Loucy (cell line): ENCODE measurements at regions not wholly inside any gene's neighbourhood (a gene's known extent, or its start where the extent isn't known, plus 50 kb on each side); places are given as distances from the start of the nearest gene placed in this dataset.

ENCODE experiments used
- H2AFZ ChIP-seq: fragments of 200-600 bp; sonication (generic); 2 replicates; pipeline ENCODE4 v1.6.0; 2016; ENCODE audit warnings: antibody characterized with exemption, mild to moderate bottlenecking, low read length, moderate library complexity
- H3F3A ChIP-seq: fragments of 200-600 bp; 2 replicates; pipeline ENCODE4 v1.6.0; 2016; ENCODE audit warnings: antibody characterized with exemption, low read depth, mild to moderate bottlenecking
- H3K27me3 ChIP-seq: fragments of 200-600 bp; sonication (generic); 2 replicates; pipeline ENCODE4 v1.6.1; 2014; ENCODE audit warnings: low read length, mild to moderate bottlenecking; ENCODE audit not compliant: insufficient read depth, poor library complexity, severe bottlenecking
- H3K36me3 ChIP-seq: fragments of 200-600 bp; sonication (generic); 2 replicates; pipeline ENCODE4 v1.6.1; 2016; ENCODE audit warnings: low read length; ENCODE audit not compliant: insufficient read depth
- H3K4me1 ChIP-seq: fragments of 200-600 bp; sonication (generic); 2 replicates; pipeline ENCODE4 v1.5.1; 2014; ENCODE audit warnings: low read length, mild to moderate bottlenecking; ENCODE audit not compliant: insufficient read depth, poor library complexity, severe bottlenecking
- H3K4me2 ChIP-seq: fragments of 200-600 bp; sonication (generic); 2 replicates; pipeline ENCODE4 v1.6.0; 2014; ENCODE audit warnings: antibody characterized with exemption, low read length, low read depth, mild to moderate bottlenecking; ENCODE audit not compliant: poor library complexity, severe bottlenecking
- H3K4me3 ChIP-seq: fragments of 200-600 bp; sonication (generic); 2 replicates; pipeline ENCODE4 v1.5.1; 2014; ENCODE audit warnings: low read length, mild to moderate bottlenecking, mixed read lengths; ENCODE audit not compliant: poor library complexity, severe bottlenecking
- H3K79me2 ChIP-seq: fragments of 200-600 bp; sonication (generic); 2 replicates; pipeline ENCODE4 v1.6.1; 2014; ENCODE audit warnings: low read length; ENCODE audit not compliant: insufficient read depth
- H3K9ac ChIP-seq: fragments of 200-600 bp; sonication (generic); 2 replicates; pipeline ENCODE4 v1.6.0; 2014; ENCODE audit warnings: mild to moderate bottlenecking, low read depth, low read length, moderate library complexity; ENCODE audit not compliant: poor library complexity, severe bottlenecking
- H3K9me2 ChIP-seq: fragments of 200-600 bp; sonication (generic); replicated peaks from 2 replicates; pipeline ENCODE4 v1.6.1; 2016; ENCODE audit warnings: low read depth, low read length, mixed read lengths
- H3K9me3 ChIP-seq: fragments of 200-600 bp; sonication (generic); 2 replicates; pipeline ENCODE4 v1.6.1; 2014; ENCODE audit warnings: mild to moderate bottlenecking, antibody characterized with exemption, low read length, low read depth; ENCODE audit not compliant: insufficient read depth
- H4K20me1 ChIP-seq: fragments of 200-600 bp; sonication (generic); 2 replicates; pipeline ENCODE4 v1.6.0; 2014; ENCODE audit warnings: antibody characterized with exemption, low read length, mild to moderate bottlenecking; ENCODE audit not compliant: insufficient read depth, poor library complexity, severe bottlenecking
- EZH2phosphoT487 ChIP-seq: fragments of 200-600 bp; IDR thresholded peaks from 2 replicates; pipeline ENCODE4 v1.6.1; 2018; ENCODE audit warnings: antibody characterized with exemption, mild to moderate bottlenecking, moderate library complexity, borderline replicate concordance
- TF ChIP-seq, protein P1 (sequence below): fragments of 200-600 bp; sonication (generic); conservative IDR thresholded peaks from 2 replicates; pipeline ENCODE4 v1.5.1; 2014; ENCODE audit warnings: mild to moderate bottlenecking, antibody characterized with exemption, low read length

- H3K4me3 ChIP-seq: no peak overlapping the region
- no peaks in the 10 kb centered on the region for H3K9me2 ChIP-seq
- no peak overlapping the region for H3K9ac ChIP-seq
- H3K9me3 ChIP-seq: no peaks in the 10 kb centered on the region
- H3K27me3 ChIP-seq: no peaks in the 10 kb centered on the region
- H2AFZ ChIP-seq: no peak overlapping the region
- H3K4me2 ChIP-seq: no peak overlapping the region
- TF ChIP-seq, protein P1, sequence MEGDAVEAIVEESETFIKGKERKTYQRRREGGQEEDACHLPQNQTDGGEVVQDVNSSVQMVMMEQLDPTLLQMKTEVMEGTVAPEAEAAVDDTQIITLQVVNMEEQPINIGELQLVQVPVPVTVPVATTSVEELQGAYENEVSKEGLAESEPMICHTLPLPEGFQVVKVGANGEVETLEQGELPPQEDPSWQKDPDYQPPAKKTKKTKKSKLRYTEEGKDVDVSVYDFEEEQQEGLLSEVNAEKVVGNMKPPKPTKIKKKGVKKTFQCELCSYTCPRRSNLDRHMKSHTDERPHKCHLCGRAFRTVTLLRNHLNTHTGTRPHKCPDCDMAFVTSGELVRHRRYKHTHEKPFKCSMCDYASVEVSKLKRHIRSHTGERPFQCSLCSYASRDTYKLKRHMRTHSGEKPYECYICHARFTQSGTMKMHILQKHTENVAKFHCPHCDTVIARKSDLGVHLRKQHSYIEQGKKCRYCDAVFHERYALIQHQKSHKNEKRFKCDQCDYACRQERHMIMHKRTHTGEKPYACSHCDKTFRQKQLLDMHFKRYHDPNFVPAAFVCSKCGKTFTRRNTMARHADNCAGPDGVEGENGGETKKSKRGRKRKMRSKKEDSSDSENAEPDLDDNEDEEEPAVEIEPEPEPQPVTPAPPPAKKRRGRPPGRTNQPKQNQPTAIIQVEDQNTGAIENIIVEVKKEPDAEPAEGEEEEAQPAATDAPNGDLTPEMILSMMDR: no peak
- TF ChIP-seq EZH2phosphoT487: no peak
- no peaks in the 10 kb centered on the region for H3K36me3 ChIP-seq
- H3K79me2 ChIP-seq: no peaks in the 10 kb centered on the region
- no peaks in the 10 kb centered on the region for H3F3A ChIP-seq
- no peaks in the 10 kb centered on the region for H3K4me1 ChIP-seq
- no peaks in the 10 kb centered on the region for H4K20me1 ChIP-seq
Measured at GRCh38 chr13:73687087-73687486, 447.1 kb downstream of the KLF12 start.

DNA sequence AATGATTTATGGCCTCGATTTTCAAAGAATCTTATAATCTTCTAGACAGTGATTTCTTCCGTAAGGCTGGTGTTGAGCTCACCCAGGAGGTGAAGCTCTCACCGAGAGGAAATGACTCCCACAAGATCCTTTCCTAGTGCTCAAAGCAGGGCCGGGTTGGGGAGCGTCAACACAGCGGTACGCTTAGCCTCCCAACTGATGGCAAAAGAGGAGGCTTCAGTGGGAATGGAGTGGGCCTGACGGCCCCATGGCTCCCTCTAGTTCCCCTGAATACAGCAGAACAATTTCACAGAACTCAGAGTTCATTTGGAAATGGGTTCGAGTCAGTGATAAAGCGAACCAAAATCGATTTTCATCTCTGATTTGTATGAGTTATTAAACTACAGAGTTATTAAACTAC is 449.5 kb downstream of the KLF12 start:
- Histone ChIP-seq H3K4me3 (no peak overlapping the region), H3K27me3 (no peaks in the 10 kb centered on the region), H3K79me2 (no peaks in the 10 kb centered on the region), H3K9me2 (no peaks in the 10 kb centered on the region), H3F3A (no peaks in the 10 kb centered on the region), H3K4me1 (no peaks in the 10 kb centered on the region), H4K20me1 (no peaks in the 10 kb centered on the region), H3K4me2 (no peak overlapping the region), H3K36me3 (no peaks in the 10 kb centered on the region), H3K9me3 (no peaks in the 10 kb centered on the region), H2AFZ (no peak overlapping the region), H3K9ac (no peak overlapping the region)
- TF ChIP-seq, protein P1: no peak
- TF ChIP-seq EZH2phosphoT487: no peak

GRCh38 chr13:73684286-73684685 is 449.9 kb downstream of the KLF12 start:
- no peak overlapping the region for H3K4me2 ChIP-seq
- H3K4me1 ChIP-seq: no peaks in the 10 kb centered on the region
- H3K79me2 ChIP-seq: no peaks in the 10 kb centered on the region
- no peaks in the 10 kb centered on the region for H3K9me2 ChIP-seq
- H3K27me3 ChIP-seq: no peaks in the 10 kb centered on the region
- TF ChIP-seq, protein P1: no peak
- no peak for TF ChIP-seq EZH2phosphoT487
- no peaks in the 10 kb centered on the region for H3K9me3 ChIP-seq
- H3F3A ChIP-seq: no peaks in the 10 kb centered on the region
- no peaks in the 10 kb centered on the region for H4K20me1 ChIP-seq
- H3K9ac ChIP-seq: no peak overlapping the region
- no peaks in the 10 kb centered on the region for H3K36me3 ChIP-seq
- no peak overlapping the region for H3K4me3 ChIP-seq
- H2AFZ ChIP-seq: no peak overlapping the region
